Spleen (tissue), 11 donors: ENCODE measurements at regions not wholly inside any gene's neighbourhood (a gene's known extent, or its start where the extent isn't known, plus 50 kb on each side); places are given as distances from the start of the nearest gene placed in this dataset.
"Not testable (repeated sequence)": the region's sequence is repeated elsewhere in the genome, so short reads cannot be mapped to it uniquely, and the experiment has no call there.

Source experiments
- DNase-seq: peaks from one replicate; pipeline ENCODE4 v3.0.0-alpha.2; 2020
- H3K27ac ChIP-seq, 8 donors: fragments of 200-600 bp; sonication (generic) in 7 of 8; 1 replicate in 4 of 8; 2 replicates in 4 of 8; pipeline versions ENCODE4 v1.5.0 to v1.8.0; 2016 to 2021; ENCODE audit warnings: inconsistent platforms in 4 of 8, mild to moderate bottlenecking in 4 of 8, moderate library complexity in 1 of 8
- H3K27me3 ChIP-seq, 7 donors: fragments of 200-600 bp; sonication (generic) in 6 of 7; replicated peaks in 1 of 7; 1 replicate in 4 of 7; 2 replicates in 3 of 7; pipeline versions ENCODE4 v1.5.0 to v1.8.0; 2016 to 2021; ENCODE audit warnings: inconsistent platforms in 3 of 7, mild to moderate bottlenecking in 1 of 7
- H3K36me3 ChIP-seq, 6 donors: fragments of 200-600 bp; sonication (generic) in 5 of 6; 1 replicate in 4 of 6; 2 replicates in 2 of 6; pipeline versions ENCODE4 v1.5.0 to v1.8.0; 2016 to 2021; ENCODE audit warnings: inconsistent platforms in 2 of 6
- H3K4me1 ChIP-seq, 6 donors: fragments of 200-600 bp; sonication (generic) in 5 of 6; 1 replicate in 3 of 6; 2 replicates in 3 of 6; pipeline versions ENCODE4 v1.5.0 to v1.8.0; 2016 to 2021; ENCODE audit warnings: inconsistent platforms in 3 of 6
- H3K4me3 ChIP-seq, 8 donors: fragments of 200-600 bp; sonication (generic) in 7 of 8; 1 replicate in 4 of 8; 2 replicates in 4 of 8; pipeline versions ENCODE4 v1.5.0 to v1.8.0; 2016 to 2021; ENCODE audit warnings: inconsistent platforms in 4 of 8, mild to moderate bottlenecking in 4 of 8, moderate library complexity in 2 of 8
- H3K9me3 ChIP-seq, 8 donors: fragments of 200-600 bp; sonication (generic) in 7 of 8; 1 replicate in 4 of 8; 2 replicates in 4 of 8; pipeline versions ENCODE4 v1.5.0 to v1.8.0; 2016 to 2021; ENCODE audit warnings: inconsistent platforms in 4 of 8
- CTCF ChIP-seq, 11 experiments: fragments of 200-600 bp in 7 of 11; fragments of 450-650 bp in 4 of 11; sonication (generic) in 4 of 11; IDR thresholded peaks in 8 of 11; conservative IDR thresholded peaks in 3 of 11; 1 replicate in 7 of 11; 2 replicates in 4 of 11; pipeline versions ENCODE4 v1.4.0 to v1.8.0; 2016 to 2021; ENCODE audit warnings: antibody characterized with exemption in 11 of 11, inconsistent platforms in 4 of 11, mild to moderate bottlenecking in 1 of 11
- POLR2A ChIP-seq, 3 donors: fragments of 450-650 bp; IDR thresholded peaks; one replicate each; pipeline ENCODE4 v1.5.1; 2017; ENCODE audit warnings: antibody characterized with exemption in 3 of 3, mild to moderate bottlenecking in 1 of 3
- POLR2AphosphoS5 ChIP-seq, 3 donors: sonication (generic); formaldehyde crosslinking; IDR thresholded peaks; one replicate each; pipeline ENCODE4 v1.5.1; 2017; ENCODE audit warnings: antibody characterized with exemption in 3 of 3
- WGBS, 5 donors: extraction: QIAGEN DNeasy Blood & Tissue Kit in 3 of 5; methylation state at CpG; one replicate each; pipeline versions ENCODE4 v1.1.5 to v1.1.7; 2013 to 2018; 5-methylcytosine and 5-hydroxymethylcytosine counted together
- intact Hi-C: fragments of 100-400 bp; cut with DNase I; formaldehyde crosslinking; loops from one replicate; pipeline ENCODE4 v1.15.0; 2023; ENCODE audit warnings: low total_unique reads
- donor health status: healthy with polysubstance abuse.
- donor health status: DM: no; HTN: no; CAD: no; lungs with moderate emphysema.
- donor health status: DM: no; HTN: no; CAD: no.
- donor health status: Bipolar disorder and iron deficiency.
- donor health status: healthy.
- donor health status: DM: no; HTN: no; CAD: no.
- donor health status: DM: yes; HTN: yes; CAD: no.

- no peak overlapping the region for H3K27ac ChIP-seq
- DNase-seq, result no peak
- no peaks in the 10 kb centered on the region for H3K4me1 ChIP-seq
- H3K27me3 ChIP-seq, result no peaks in the 10 kb centered on the region
- TF ChIP-seq POLR2A (IDR thresholded peaks at IDR 0.05) (no peak), POLR2AphosphoS5 (IDR thresholded peaks at IDR 0.05) (no peak), CTCF (IDR thresholded peaks at IDR 0.05 in 8 of 11, conservative IDR thresholded peaks at IDR 0.05 in 3 of 11) (no peak)
- intact Hi-C loops, result no loop called here
- WGBS, 5 donors, result 87 to 97% (median 90%) methylated on average over 3 of the region's 3 CpGs
- no peaks in the 10 kb centered on the region for H3K36me3 ChIP-seq
- H3K4me3 ChIP-seq, result no peak overlapping the region
- H3K9me3 ChIP-seq, result peaks cover 0 to 45% (median 11%) of the 10 kb centered on the region in 8 donors
Observed at GRCh38 chr5:51625224-51625968, 242.1 kb downstream of the ISL1 start.

- H3K27ac ChIP-seq, result no peak overlapping the region
- WGBS, 5 donors, result 58 to 79% (median 62%) methylated on average over 2 of the region's 2 CpGs
Observed at GRCh38 chr5:51632027-51632426, 248.8 kb downstream of the ISL1 start.

GRCh38 chr5:51632793-51633192, 249.5 kb downstream of the ISL1 start:
- Histone ChIP-seq H3K36me3 (no peaks in the 10 kb centered on the region), H3K9me3 (peaks cover 0 to 42% (median 16%) of the 10 kb centered on the region in 8 donors), H3K27me3 (no peaks in the 10 kb centered on the region), H3K27ac (no peak overlapping the region), H3K4me3 (no peak overlapping the region), H3K4me1 (no peaks in the 10 kb centered on the region)
- intact Hi-C loops, result no loop called here
- no peak for DNase-seq
- TF ChIP-seq POLR2AphosphoS5 (IDR thresholded peaks at IDR 0.05) (no peak), CTCF (IDR thresholded peaks at IDR 0.05 in 8 of 11, conservative IDR thresholded peaks at IDR 0.05 in 3 of 11) (no peak)
- WGBS, 5 donors, result 85 to 98% (median 88%) methylated on average over 2 of the region's 2 CpGs

More at GRCh38 chr5:51632027-51632426, 248.8 kb downstream of the ISL1 start:
- H3K9me3 ChIP-seq, result peaks cover 0 to 44% (median 13%) of the 10 kb centered on the region in 8 donors
- no peak for DNase-seq
- H3K36me3 ChIP-seq, result no peaks in the 10 kb centered on the region
- no peaks in the 10 kb centered on the region for H3K27me3 ChIP-seq
- H3K4me1 ChIP-seq, result no peaks in the 10 kb centered on the region
- intact Hi-C loops, result no loop called here
- no peak overlapping the region for H3K4me3 ChIP-seq
- TF ChIP-seq CTCF (IDR thresholded peaks at IDR 0.05 in 8 of 11, conservative IDR thresholded peaks at IDR 0.05 in 3 of 11) (no peak), POLR2A (IDR thresholded peaks at IDR 0.05) (no peak), POLR2AphosphoS5 (IDR thresholded peaks at IDR 0.05) (no peak)

GRCh38 chr5:51636973-51637372, 253.7 kb downstream of the ISL1 start:
- H3K4me3 ChIP-seq, H3K27me3 ChIP-seq, intact Hi-C loops, H3K36me3 ChIP-seq, DNase-seq, H3K27ac ChIP-seq, H3K4me1 ChIP-seq: not testable (repeated sequence)
- WGBS, 5 donors, result 83 to 92% (median 86%) methylated on average over 6 of the region's 6 CpGs
- H3K9me3 ChIP-seq, result peaks cover 0 to 39% (median 17%) of the 10 kb centered on the region in 8 donors
